HG03060 (cell line): ENCODE measurements at regions not wholly inside any gene's neighbourhood (a gene's known extent, or its start where the extent isn't known, plus 50 kb on each side); places are given as distances from the start of the nearest gene placed in this dataset.

Experiments used
- ATAC-seq: cut with Tn5 transposase; IDR thresholded peaks from one replicate; pipeline ENCODE4 v1.9.1; 2021; ENCODE audit warnings: low read depth, moderate number of reproducible peaks; ENCODE audit not compliant: unreplicated experiment

DNA sequence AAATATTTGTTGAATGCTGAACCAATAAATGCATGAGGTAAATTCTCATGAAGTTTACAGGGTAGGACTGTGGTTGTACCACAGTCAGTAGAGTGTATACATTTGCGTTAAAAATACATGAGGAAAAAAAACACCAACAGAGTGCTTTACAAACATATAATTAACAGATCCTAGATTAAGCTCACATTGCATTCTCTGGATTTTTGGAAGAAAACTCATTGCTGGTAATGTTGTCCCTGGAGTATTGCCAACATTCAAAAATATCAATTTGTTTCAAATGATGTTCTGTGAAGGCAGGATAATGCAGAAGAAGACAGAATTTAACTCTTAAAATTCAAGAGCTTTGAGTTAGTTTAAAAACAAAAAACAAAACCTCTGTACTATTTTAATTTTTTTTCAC is 95.5 kb downstream of the MBL2 start:
- ATAC-seq: no peak

GRCh38 chr10:52678611-52679010 is 94.0 kb downstream of the MBL2 start:
- ATAC-seq: no peak

GRCh38 chr10:52679117-52679516 is 93.5 kb downstream of the MBL2 start:
- no peak for ATAC-seq

- ATAC-seq: no peak
Measured at GRCh38 chr10:52682766-52683165, 89.8 kb downstream of the MBL2 start.

- ATAC-seq: no peak
Measured at GRCh38 chr10:52683776-52684175, 88.8 kb downstream of the MBL2 start.

DNA sequence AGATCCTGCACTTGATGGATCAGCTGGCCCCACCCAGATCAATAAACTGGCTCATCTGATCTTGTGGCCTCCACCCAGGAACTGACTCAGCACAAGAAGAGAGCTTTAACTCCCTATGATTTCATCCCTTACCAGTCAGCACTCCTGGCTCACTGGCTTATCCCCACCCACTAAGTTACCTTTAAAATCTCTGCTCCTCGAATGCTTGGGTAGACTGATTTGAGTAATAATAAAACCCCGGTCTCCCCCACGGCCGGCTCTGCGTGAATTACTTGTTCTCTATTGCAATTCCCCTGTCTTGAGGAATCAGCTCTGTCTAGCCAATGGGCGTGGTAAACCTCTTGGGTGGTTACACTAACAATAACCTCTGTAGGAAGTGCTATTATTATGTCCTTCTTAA is 83.7 kb downstream of the MBL2 start:
- no peak for ATAC-seq

- no peak for ATAC-seq
Measured at GRCh38 chr10:52696232-52696631, 76.4 kb downstream of the MBL2 start.

- ATAC-seq: no peak
Measured at GRCh38 chr10:52701647-52702046, 70.9 kb downstream of the MBL2 start.

- ATAC-seq: no peak
Measured at GRCh38 chr10:52703451-52703850, 69.1 kb downstream of the MBL2 start.

DNA sequence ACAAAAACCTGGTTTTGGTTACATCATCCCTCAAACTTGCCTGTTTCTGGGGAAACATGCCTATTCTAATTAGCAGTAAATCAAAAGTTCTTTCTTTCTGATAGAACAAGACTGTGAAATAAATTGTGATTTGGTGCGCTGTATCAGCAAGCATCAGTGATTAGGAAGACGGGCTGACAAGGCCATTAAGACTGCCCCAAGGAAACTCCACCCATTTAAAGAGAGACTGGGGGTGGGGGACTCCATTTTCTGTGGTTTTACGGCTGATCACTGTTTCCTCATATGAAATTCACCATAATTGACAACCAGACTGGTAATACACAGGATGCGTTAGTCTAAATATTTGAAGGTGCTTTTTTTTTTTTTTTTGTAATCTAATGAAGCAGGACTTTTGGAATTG is 68.7 kb downstream of the MBL2 start:
- ATAC-seq: no peak

DNA sequence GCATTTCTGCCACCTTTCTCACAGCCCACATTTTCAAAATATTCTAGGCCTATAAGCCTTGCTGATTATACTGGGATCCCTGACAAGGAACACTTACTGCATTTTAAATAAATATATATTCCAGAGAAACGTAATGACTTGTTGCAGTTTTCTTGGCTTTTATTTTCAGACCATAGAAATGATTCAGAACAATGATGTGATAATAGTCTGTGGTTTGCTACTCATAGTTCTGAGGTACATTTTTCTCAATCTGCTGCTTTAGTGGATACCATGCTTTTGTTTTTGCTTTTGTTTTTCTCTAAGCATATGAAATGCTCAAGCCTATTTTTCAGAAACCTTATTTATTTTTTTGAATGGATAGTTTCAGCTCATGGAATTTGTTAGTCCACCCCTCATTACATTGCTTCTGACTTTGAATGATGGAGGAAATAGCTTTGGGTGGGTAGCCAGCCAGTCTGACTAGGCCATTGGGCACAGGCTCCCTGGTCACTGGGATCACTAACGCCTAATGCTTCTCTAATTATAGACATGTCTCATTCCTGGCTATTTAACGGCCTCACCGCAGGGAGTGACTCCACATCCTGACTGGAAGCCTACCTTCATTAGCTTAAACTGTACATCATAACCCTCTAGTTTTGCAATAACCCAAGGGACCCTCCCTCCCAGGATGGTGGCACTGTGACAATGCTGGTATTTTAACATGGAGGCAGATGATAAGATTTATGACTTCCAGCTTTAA is 66.1 kb downstream of the MBL2 start:
- no peak for ATAC-seq
